Mesenchymal stem cell (in vitro differentiated cells and primary cell): ENCODE measurements at regions not wholly inside any gene's neighbourhood (a gene's known extent, or its start where the extent isn't known, plus 50 kb on each side); places are given as distances from the start of the nearest gene placed in this dataset.

Experiments used
- DNase-seq: peaks from one replicate; pipeline ENCODE4 v3.0.0-alpha.2; 2013
- H2AFZ ChIP-seq: one replicate; pipeline ENCODE4 v1.6.1; 2013; ENCODE audit warnings: low read depth, mild to moderate bottlenecking, control low read depth, inconsistent platforms, low read length, moderate library complexity
- H2AK5ac ChIP-seq: 2 replicates; pipeline ENCODE4 v1.6.1; 2013; ENCODE audit warnings: low read length, moderate library complexity, mild to moderate bottlenecking, inconsistent platforms; ENCODE audit not compliant: severe bottlenecking
- H2BK120ac ChIP-seq: one replicate; pipeline ENCODE4 v1.6.1; 2013; ENCODE audit warnings: low read depth, mild to moderate bottlenecking, inconsistent platforms, low read length, moderate library complexity
- H2BK12ac ChIP-seq, 2 experiments: one replicate each; pipeline ENCODE4 v1.6.1; 2013; ENCODE audit warnings: inconsistent platforms in 2 of 2, low read length in 2 of 2, mild to moderate bottlenecking in 2 of 2, moderate library complexity in 2 of 2, control low read depth in 1 of 2
- H2BK15ac ChIP-seq: one replicate; pipeline ENCODE4 v1.6.1; 2013; ENCODE audit warnings: mild to moderate bottlenecking, low read depth, inconsistent platforms; ENCODE audit not compliant: poor library complexity, severe bottlenecking
- H2BK5ac ChIP-seq: 2 replicates; pipeline ENCODE4 v1.6.1; 2013; ENCODE audit warnings: low read depth, mild to moderate bottlenecking, low read length, control low read depth, inconsistent platforms; ENCODE audit not compliant: poor library complexity, severe bottlenecking
- H3K14ac ChIP-seq, 2 experiments: one replicate each; pipeline ENCODE4 v1.6.1; 2013; ENCODE audit warnings: inconsistent platforms in 2 of 2, low read length in 2 of 2, control low read depth in 1 of 2, mild to moderate bottlenecking in 1 of 2, moderate library complexity in 1 of 2
- H3K18ac ChIP-seq, 2 experiments: one replicate each; pipeline ENCODE4 v1.6.1; 2013; ENCODE audit warnings: inconsistent platforms in 2 of 2, low read length in 2 of 2, control low read depth in 1 of 2, low read depth in 1 of 2, mild to moderate bottlenecking in 1 of 2
- H3K23ac ChIP-seq, 2 experiments: one replicate each; pipeline ENCODE4 v1.6.1; 2013; ENCODE audit warnings: inconsistent platforms in 2 of 2, low read length in 2 of 2, mild to moderate bottlenecking in 2 of 2, moderate library complexity in 2 of 2, control low read depth in 1 of 2
- H3K27ac ChIP-seq: 2 replicates; pipeline ENCODE4 v1.5.1; 2013; ENCODE audit warnings: mild to moderate bottlenecking, moderate library complexity, low read length, control low read depth, inconsistent platforms; ENCODE audit not compliant: poor library complexity, severe bottlenecking
- H3K27me3 ChIP-seq, 2 experiments: 2 replicates each; pipeline versions ENCODE4 v1.6.1 to v1.7.0; 2013; ENCODE audit warnings: low read length in 2 of 2, mild to moderate bottlenecking in 2 of 2, moderate library complexity in 2 of 2, control low read depth in 1 of 2, inconsistent platforms in 1 of 2; ENCODE audit not compliant: control insufficient read depth in 1 of 2, insufficient read depth in 1 of 2
- H3K36me3 ChIP-seq, 2 experiments: 2 replicates each; pipeline versions ENCODE4 v1.6.1 to v1.7.0; 2013; ENCODE audit warnings: low read length in 2 of 2, control low read depth in 1 of 2, inconsistent platforms in 1 of 2, low read depth in 1 of 2, mild to moderate bottlenecking in 1 of 2; ENCODE audit not compliant: insufficient read depth in 2 of 2, control insufficient read depth in 1 of 2
- H3K4ac ChIP-seq, 2 experiments: one replicate each; pipeline ENCODE4 v1.6.1; 2013; ENCODE audit warnings: inconsistent platforms in 2 of 2, low read length in 2 of 2, mild to moderate bottlenecking in 2 of 2, moderate library complexity in 2 of 2, control low read depth in 1 of 2, low read depth in 1 of 2
- H3K4me1 ChIP-seq: 2 replicates; pipeline ENCODE4 v1.6.1; 2013; ENCODE audit warnings: low read depth, low read length, control low read depth; ENCODE audit not compliant: control insufficient read depth, insufficient read depth
- H3K4me2 ChIP-seq: 2 replicates; pipeline ENCODE4 v1.6.1; 2013; ENCODE audit warnings: low read length, mild to moderate bottlenecking, inconsistent platforms; ENCODE audit not compliant: poor library complexity, severe bottlenecking
- H3K4me3 ChIP-seq, 2 experiments: 2 replicates each; pipeline versions ENCODE4 v1.5.1 to v1.7.0; 2013; ENCODE audit warnings: low read length in 2 of 2, mild to moderate bottlenecking in 2 of 2, control low read depth in 1 of 2, low read depth in 1 of 2; ENCODE audit not compliant: insufficient read depth in 1 of 2
- H3K79me1 ChIP-seq: replicated peaks from 2 replicates; pipeline ENCODE4 v1.6.1; 2013; ENCODE audit warnings: mild to moderate bottlenecking, control low read depth, low read length, inconsistent platforms; ENCODE audit not compliant: poor library complexity, severe bottlenecking
- H3K9ac ChIP-seq: 2 replicates; pipeline ENCODE4 v1.7.0; 2013; ENCODE audit warnings: mild to moderate bottlenecking, low read length, moderate library complexity
- H3K9me3 ChIP-seq: 2 replicates; pipeline ENCODE4 v1.7.0; 2013; ENCODE audit warnings: mild to moderate bottlenecking, low read length; ENCODE audit not compliant: control insufficient read depth
- H4K8ac ChIP-seq: one replicate; pipeline ENCODE4 v1.6.1; 2013; ENCODE audit warnings: inconsistent platforms, mild to moderate bottlenecking, low read length, moderate library complexity
- H4K91ac ChIP-seq: one replicate; pipeline ENCODE4 v1.6.1; 2013; ENCODE audit warnings: mild to moderate bottlenecking, low read length, inconsistent platforms
- WGBS: methylation state at CpG from one replicate; pipeline ENCODE4 v1.1.7; 2013; ENCODE audit warnings: mixed read lengths; 5-methylcytosine and 5-hydroxymethylcytosine counted together

GRCh38 chr14:86515195-86515594 lies 985.3 kb downstream of the FLRT2 start:
- Histone ChIP-seq H3K4me3 (no peak overlapping the region), H2BK120ac (no peak overlapping the region), H3K27ac (no peak overlapping the region), H3K27me3 (no peaks in the 10 kb centered on the region), H3K14ac (no peak overlapping the region), H4K8ac (no peak overlapping the region), H3K4me1 (no peaks in the 10 kb centered on the region), H2BK15ac (no peak overlapping the region), H3K36me3 (no peaks in the 10 kb centered on the region), H3K23ac (no peak overlapping the region), H2BK5ac (no peak overlapping the region), H3K18ac (no peak overlapping the region), H2BK12ac (no peak overlapping the region), H2AFZ (no peak overlapping the region), H3K4me2 (no peak overlapping the region), H3K9ac (no peak overlapping the region), H3K4ac (no peak overlapping the region), H3K79me1 (no peaks in the 10 kb centered on the region), H4K91ac (no peak overlapping the region), H3K9me3 (no peaks in the 10 kb centered on the region), H2AK5ac (no peak overlapping the region)
- no peak for DNase-seq
- WGBS = 95% methylated on average over 1 of the region's 2 CpGs

GRCh38 chr14:86513564-86513963 lies 983.6 kb downstream of the FLRT2 start:
- Histone ChIP-seq H2BK5ac (no peak overlapping the region), H3K27me3 (no peaks in the 10 kb centered on the region), H2AFZ (no peak overlapping the region), H2BK12ac (no peak overlapping the region), H3K4me1 (no peaks in the 10 kb centered on the region), H3K36me3 (no peaks in the 10 kb centered on the region), H3K23ac (no peak overlapping the region), H3K18ac (no peak overlapping the region), H2BK120ac (no peak overlapping the region), H3K9ac (no peak overlapping the region), H4K91ac (no peak overlapping the region), H3K27ac (no peak overlapping the region), H3K9me3 (no peaks in the 10 kb centered on the region), H3K79me1 (no peaks in the 10 kb centered on the region), H3K4me2 (no peak overlapping the region), H3K14ac (no peak overlapping the region), H2BK15ac (no peak overlapping the region), H4K8ac (no peak overlapping the region), H3K4me3 (no peak overlapping the region), H3K4ac (no peak overlapping the region), H2AK5ac (no peak overlapping the region)
- DNase-seq = no peak
- WGBS = 79% methylated on average over 3 of the region's 3 CpGs

GRCh38 chr14:86513056-86513455 lies 983.1 kb downstream of the FLRT2 start:
- Histone ChIP-seq H2AK5ac (no peak overlapping the region), H2BK120ac (no peak overlapping the region), H3K4me1 (no peaks in the 10 kb centered on the region), H3K18ac (no peak overlapping the region), H3K27ac (no peak overlapping the region), H3K79me1 (no peaks in the 10 kb centered on the region), H2BK5ac (no peak overlapping the region), H3K4me3 (no peak overlapping the region), H2BK12ac (no peak overlapping the region), H3K4ac (no peak overlapping the region), H3K9ac (no peak overlapping the region), H4K8ac (no peak overlapping the region), H3K36me3 (no peaks in the 10 kb centered on the region), H3K14ac (no peak overlapping the region), H2AFZ (no peak overlapping the region), H2BK15ac (no peak overlapping the region), H3K4me2 (no peak overlapping the region), H4K91ac (no peak overlapping the region), H3K9me3 (no peaks in the 10 kb centered on the region), H3K23ac (no peak overlapping the region), H3K27me3 (no peaks in the 10 kb centered on the region)
- DNase-seq = no peak
- 41% methylated on average over 3 of the region's 4 CpGs for WGBS

- Histone ChIP-seq H2BK120ac (no peak overlapping the region), H2BK12ac (no peak overlapping the region), H3K27ac (no peak overlapping the region), H2AFZ (no peak overlapping the region), H3K4me3 (no peak overlapping the region), H3K36me3 (no peaks in the 10 kb centered on the region), H2BK5ac (no peak overlapping the region), H3K9me3 (no peaks in the 10 kb centered on the region), H2BK15ac (no peak overlapping the region), H3K79me1 (no peaks in the 10 kb centered on the region), H3K4me1 (no peaks in the 10 kb centered on the region), H2AK5ac (no peak overlapping the region), H3K4me2 (no peak overlapping the region), H4K8ac (no peak overlapping the region), H3K14ac (no peak overlapping the region), H3K4ac (no peak overlapping the region), H3K9ac (no peak overlapping the region), H3K27me3 (no peaks in the 10 kb centered on the region), H3K23ac (no peak overlapping the region), H3K18ac (no peak overlapping the region), H4K91ac (no peak overlapping the region)
- DNase-seq = peak; percentile 17
- 90% methylated on average over 2 of the region's 5 CpGs for WGBS
Observed at GRCh38 chr14:86510491-86510890, 980.5 kb downstream of the FLRT2 start.
